Limb (tissue), 2 donors: ENCODE measurements at regions not wholly inside any gene's neighbourhood (a gene's known extent, or its start where the extent isn't known, plus 50 kb on each side); places are given as distances from the start of the nearest gene placed in this dataset.
"Not testable (repeated sequence)": the region's sequence is repeated elsewhere in the genome, so short reads cannot be mapped to it uniquely, and the experiment has no call there.

ENCODE experiments used
- DNase-seq, 2 donors: peaks; one replicate each; pipeline ENCODE4 v3.0.0-alpha.2; 2016; ENCODE audit errors: extremely low spot score in 2 of 2

DNA sequence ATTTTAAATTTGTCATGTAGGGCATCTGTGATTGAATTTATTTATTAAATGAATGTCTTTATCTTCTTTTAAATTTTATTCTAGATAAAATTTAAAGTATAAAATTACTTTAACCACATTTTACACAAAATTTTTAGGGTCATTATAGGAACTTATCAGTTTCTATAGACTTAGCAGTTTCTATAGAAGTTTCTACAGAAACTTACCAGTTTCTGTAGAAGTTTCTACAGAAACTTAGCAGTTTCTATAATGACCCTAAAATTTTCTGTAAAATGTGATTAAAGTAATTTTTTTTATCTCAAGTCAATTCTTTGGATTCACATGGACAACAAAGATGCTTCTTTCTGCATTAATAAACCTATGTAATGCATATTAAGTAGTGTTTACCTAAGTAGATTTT is 565.9 kb upstream of the TECRL start:
- no peak for DNase-seq

- no peak for DNase-seq
These were observed 559.8 kb upstream of the TECRL start for GRCh38 chr4:64969081-64969480.

DNA sequence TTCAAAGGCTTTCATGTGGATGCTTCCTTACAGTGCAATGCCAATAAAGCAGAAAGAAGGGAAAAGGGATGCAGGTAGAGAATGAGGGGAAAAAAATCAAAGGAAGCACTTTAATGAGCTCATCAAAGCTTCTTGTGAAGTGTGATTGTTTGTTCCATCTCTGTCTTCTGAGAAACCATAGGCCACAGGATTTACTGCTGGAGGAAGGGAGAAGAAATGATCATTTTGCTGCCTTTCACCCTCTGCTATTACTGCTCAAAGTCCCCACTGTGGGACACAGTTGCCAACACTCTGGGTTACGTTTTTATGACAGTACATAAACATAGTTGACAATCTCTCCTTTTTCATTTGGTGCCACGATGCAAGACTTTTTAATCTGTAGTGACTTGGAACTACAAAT is 558.0 kb upstream of the TECRL start:
- no peak for DNase-seq

GRCh38 chr4:64960516-64960915 is 551.3 kb upstream of the TECRL start:
- no peak for DNase-seq

DNA sequence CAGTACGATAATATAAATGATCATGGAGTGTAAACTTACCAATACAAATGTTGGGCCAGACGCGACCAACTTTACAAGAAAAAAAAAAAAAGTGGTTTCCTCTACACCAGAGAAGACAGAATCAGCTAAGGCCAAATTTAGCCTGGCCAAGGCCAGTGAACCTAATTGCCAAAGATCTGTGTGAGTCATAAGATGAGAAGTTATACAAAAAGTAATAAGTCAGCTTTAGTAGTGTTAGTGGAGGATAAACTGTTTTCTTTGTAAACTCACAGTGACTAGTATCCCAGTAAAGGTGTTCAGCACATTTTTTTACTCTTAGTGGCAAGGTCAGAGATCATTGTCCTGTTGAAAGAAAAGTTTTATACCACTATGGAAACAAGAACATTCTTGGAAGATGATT is 531.4 kb upstream of the TECRL start:
- DNase-seq = no peak

DNA sequence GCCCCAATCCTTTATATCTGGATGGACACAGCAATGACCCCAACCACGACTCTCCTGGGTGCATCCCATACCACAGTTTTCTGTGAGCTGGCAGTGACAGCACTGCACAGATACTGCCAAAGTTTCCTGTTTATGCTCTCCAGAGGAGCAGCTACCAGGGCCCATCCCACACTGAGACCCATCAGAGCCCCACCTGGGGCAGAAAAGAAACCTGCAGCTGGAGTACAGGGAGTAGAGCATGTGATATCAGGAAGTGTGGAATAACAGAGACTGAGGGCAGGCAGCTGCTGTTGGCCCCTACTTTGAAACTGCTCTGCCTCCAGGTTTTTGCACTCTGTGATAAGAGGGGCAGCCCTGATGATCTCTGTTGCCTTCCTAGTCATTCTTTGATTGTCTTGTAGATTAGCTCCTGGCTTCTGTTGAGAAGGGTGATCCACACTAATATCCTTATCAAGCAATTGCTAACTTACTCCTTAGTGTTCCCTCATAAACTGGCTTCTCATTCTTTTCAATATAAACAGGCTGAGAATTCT is 526.3 kb upstream of the TECRL start:
- no peak for DNase-seq

DNA sequence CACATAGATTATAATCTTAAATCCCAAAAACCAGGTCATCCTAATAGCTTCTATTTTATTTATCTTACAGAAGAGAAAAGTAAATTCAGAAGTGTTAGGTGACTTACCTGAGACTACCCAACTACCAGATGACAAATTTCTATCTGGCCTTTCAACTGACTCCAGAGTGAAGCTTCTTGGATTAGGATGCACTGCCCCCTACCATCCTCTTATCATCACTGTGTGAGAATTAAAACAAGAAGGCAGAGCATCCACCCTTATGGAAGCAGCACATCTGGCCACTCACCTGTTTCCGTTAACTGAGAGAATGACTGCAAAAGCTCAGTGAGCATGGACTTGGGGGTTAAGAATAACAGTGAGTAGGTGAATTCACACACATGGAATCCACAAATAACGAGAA is 502.6 kb upstream of the TECRL start:
- DNase-seq = no peak

- DNase-seq = no peak
These were observed 494.7 kb upstream of the TECRL start for GRCh38 chr4:64903986-64904385.

GRCh38 chr4:64899563-64899962 is 490.3 kb upstream of the TECRL start:
- DNase-seq = no peak

GRCh38 chr4:64899030-64899429 is 489.8 kb upstream of the TECRL start:
- DNase-seq = not testable (repeated sequence)

DNA sequence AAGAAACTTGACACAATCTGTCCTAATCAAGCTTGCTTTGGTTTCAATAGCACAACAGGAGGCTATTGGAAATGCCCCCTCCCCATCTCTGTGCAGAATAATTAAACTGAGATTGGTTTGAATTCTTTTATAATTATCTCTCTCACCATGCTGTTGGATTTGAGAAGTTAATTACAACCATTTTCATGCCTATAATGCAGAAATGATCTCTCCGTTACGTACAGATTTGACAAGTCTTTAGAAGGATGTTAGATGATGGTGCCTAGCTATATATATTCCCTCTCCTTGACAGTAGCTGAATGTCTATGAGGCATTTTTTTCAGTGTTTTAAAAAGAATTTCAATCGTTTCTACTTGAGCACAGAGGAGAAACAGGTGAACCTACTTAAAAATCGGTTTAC is 488.4 kb upstream of the TECRL start:
- no peak for DNase-seq

DNA sequence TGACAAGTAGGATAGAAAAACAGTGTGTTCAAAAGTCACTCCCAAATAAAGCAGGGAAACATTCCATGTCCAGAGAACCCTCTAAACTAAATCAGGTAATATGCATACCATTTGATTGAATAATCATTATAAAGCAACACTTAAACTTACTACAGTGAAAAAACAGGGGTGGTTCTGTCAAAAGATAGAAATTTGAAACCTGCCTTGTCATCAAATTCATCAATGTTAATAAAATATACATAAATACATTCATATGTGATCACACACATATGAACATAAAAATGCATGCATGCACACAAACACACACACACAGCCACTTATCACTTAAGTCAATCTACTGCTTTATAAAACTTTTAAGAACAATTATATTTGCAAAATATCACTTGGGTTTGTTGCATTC is 485.8 kb upstream of the TECRL start:
- no peak for DNase-seq

DNA sequence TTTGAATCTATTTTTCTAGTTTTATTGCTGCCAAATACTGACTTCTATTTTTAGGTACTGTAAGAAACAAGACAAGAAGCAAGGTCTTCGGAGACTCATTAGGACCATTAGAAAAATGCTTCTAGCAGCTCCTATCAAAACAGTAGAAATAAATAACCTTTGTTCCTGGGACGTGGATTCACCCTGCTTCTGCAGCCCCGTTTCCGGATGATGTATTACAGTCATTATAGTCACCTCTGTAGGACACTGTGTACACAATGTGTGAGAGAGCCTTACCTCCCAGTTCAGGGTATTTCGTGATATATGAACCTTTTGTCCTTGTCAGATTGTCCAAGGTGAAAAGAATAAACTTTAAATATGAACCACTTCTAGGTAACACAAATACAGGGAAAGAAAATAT is 484.0 kb upstream of the TECRL start:
- no peak for DNase-seq

- no peak for DNase-seq
These were observed 480.8 kb upstream of the TECRL start for GRCh38 chr4:64889906-64890610.

DNA sequence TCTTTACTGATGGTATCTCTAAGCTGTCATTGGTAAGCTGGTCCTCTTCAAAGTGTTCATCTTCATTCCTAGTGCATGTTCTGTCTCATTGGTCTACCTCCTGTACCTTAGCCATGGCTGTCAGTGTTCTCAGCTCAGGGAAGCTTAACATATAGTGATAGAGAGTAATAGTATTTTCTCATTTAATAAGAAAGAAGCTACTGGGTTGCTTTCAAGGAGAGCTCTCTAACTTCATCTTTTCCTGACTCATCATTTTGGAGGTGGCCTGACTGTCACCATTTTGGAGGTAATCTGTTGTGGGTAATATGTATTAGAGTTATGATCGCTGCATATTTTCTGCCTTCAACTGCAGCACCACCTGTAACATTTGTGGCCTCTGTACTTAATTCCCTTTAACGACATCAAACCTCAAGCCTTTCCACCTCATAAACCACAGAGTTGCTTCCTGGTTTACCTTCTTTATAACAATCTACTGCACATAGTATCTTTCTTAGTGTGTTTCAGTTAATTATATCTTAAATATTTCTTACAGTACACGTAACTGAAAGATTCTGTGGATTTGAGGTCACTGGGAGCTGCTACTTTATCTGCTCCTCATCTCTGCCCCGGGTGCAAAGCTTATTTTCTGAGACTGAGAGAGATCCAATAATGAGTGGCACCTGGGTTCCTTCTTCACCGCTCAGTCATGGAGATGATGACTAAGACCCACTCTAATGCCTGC is 474.0 kb upstream of the TECRL start:
- no peak for DNase-seq

GRCh38 chr4:64882311-64883086 is 473.2 kb upstream of the TECRL start:
- no peak for DNase-seq

- DNase-seq = no peak
These were observed 471.3 kb upstream of the TECRL start for GRCh38 chr4:64880557-64880956.

DNA sequence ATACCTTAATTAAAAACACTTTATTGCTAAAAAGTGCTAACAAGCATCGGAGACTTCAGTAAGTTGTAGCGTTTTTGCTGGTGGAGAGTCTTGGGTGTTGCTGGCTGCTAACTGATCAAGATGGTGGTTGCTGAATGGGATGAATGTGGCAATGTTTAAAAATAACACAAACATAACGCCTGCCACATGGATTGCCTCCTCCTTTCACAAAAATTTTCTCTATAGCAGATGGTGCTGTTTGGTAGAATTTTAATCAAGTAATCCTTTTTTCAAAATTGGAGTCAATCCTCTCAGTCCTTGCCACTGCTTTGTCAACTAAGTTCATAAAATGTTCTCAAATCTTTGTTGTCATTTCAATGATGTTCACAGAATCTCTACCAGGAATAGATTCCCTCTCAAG is 466.8 kb upstream of the TECRL start:
- no peak for DNase-seq

GRCh38 chr4:64870558-64870957 is 461.3 kb upstream of the TECRL start:
- DNase-seq = no peak

- no peak for DNase-seq
These were observed 448.6 kb upstream of the TECRL start for GRCh38 chr4:64857815-64858214.

GRCh38 chr4:64857198-64857597 is 447.9 kb upstream of the TECRL start:
- DNase-seq = no peak

DNA sequence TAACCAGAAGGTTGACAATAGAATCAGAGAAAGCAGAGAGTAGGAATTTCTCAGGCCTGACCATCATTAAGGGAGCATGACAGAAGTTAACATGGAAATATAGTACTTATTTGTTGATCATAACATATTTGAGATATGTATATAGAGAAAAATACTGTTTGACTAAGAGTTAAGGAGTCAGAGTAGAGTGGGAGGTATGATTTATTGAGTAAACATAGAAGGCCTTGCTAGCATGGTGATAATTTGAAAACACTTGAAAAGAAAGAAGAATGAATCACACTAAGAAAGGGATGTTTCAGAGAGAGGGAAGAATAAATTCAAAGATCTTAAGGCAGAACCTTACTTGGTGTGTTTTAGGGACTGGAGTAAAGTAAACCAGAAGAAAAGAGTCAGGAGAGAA is 437.2 kb upstream of the TECRL start:
- no peak for DNase-seq
